ENCODE measurements at regions not wholly inside any gene's neighbourhood (a gene's known extent, or its start where the extent isn't known, plus 50 kb on each side); places are given as distances from the start of the nearest gene placed in this dataset.
"Not testable (repeated sequence)": the region's sequence is repeated elsewhere in the genome, so short reads cannot be mapped to it uniquely, and the experiment has no call there.

- Histone ChIP-seq H3K4me3 (ENCODE audit: insufficient read depth, low read depth, low read length, poor library complexity, severe bottlenecking) (no peak overlapping the region), H3K27ac (ENCODE audit: insufficient read depth, low read length, poor library complexity, severe bottlenecking) (no peak overlapping the region), H3K9me3 (ENCODE audit: control insufficient read depth, low read length) (no peaks in the 10 kb centered on the region), H3K4me1 (ENCODE audit: control insufficient read depth, insufficient read depth, low read length, poor library complexity, severe bottlenecking) (no peaks in the 10 kb centered on the region), H3K36me3 (ENCODE audit: control insufficient read depth, insufficient read depth, low read length) (no peaks in the 10 kb centered on the region), H3K27me3 (replicated peaks; ENCODE audit: control insufficient read depth, insufficient read depth, low read length, poor library complexity, severe bottlenecking) (no peaks in the 10 kb centered on the region)
- DNase-seq, result no peak
These were observed 1745.6 kb upstream of the CELF4 start for GRCh38 chr18:39311111-39311712.

GRCh38 chr18:39308931-39309521, 1743.4 kb upstream of the CELF4 start:
- H3K4me1 ChIP-seq (ENCODE audit: control insufficient read depth, insufficient read depth, low read length, poor library complexity, severe bottlenecking); H3K36me3 ChIP-seq (ENCODE audit: control insufficient read depth, insufficient read depth, low read length): not testable (repeated sequence)

GRCh38 chr18:39305766-39306165, 1740.2 kb upstream of the CELF4 start:
- Histone ChIP-seq H3K9me3 (ENCODE audit: control insufficient read depth, low read length) (no peaks in the 10 kb centered on the region), H3K36me3 (ENCODE audit: control insufficient read depth, insufficient read depth, low read length) (no peaks in the 10 kb centered on the region), H3K4me3 (ENCODE audit: insufficient read depth, low read depth, low read length, poor library complexity, severe bottlenecking) (no peak overlapping the region), H3K27me3 (replicated peaks; ENCODE audit: control insufficient read depth, insufficient read depth, low read length, poor library complexity, severe bottlenecking) (no peaks in the 10 kb centered on the region), H3K4me1 (ENCODE audit: control insufficient read depth, insufficient read depth, low read length, poor library complexity, severe bottlenecking) (no peaks in the 10 kb centered on the region), H3K27ac (ENCODE audit: insufficient read depth, low read length, poor library complexity, severe bottlenecking) (no peak overlapping the region)
- no peak for DNase-seq

More at GRCh38 chr18:39308931-39309521, 1743.4 kb upstream of the CELF4 start:
- H3K9me3 ChIP-seq (ENCODE audit: control insufficient read depth, low read length); H3K27me3 ChIP-seq (replicated peaks; ENCODE audit: control insufficient read depth, insufficient read depth, low read length, poor library complexity, severe bottlenecking); H3K27ac ChIP-seq (ENCODE audit: insufficient read depth, low read length, poor library complexity, severe bottlenecking); DNase-seq; H3K4me3 ChIP-seq (ENCODE audit: insufficient read depth, low read depth, low read length, poor library complexity, severe bottlenecking): not testable (repeated sequence)

GRCh38 chr18:39302481-39302880, 1736.9 kb upstream of the CELF4 start:
- DNase-seq, result no peak
- Histone ChIP-seq H3K4me3 (ENCODE audit: insufficient read depth, low read depth, low read length, poor library complexity, severe bottlenecking) (no peak overlapping the region), H3K36me3 (ENCODE audit: control insufficient read depth, insufficient read depth, low read length) (no peaks in the 10 kb centered on the region), H3K27me3 (replicated peaks; ENCODE audit: control insufficient read depth, insufficient read depth, low read length, poor library complexity, severe bottlenecking) (no peaks in the 10 kb centered on the region), H3K4me1 (ENCODE audit: control insufficient read depth, insufficient read depth, low read length, poor library complexity, severe bottlenecking) (no peaks in the 10 kb centered on the region), H3K27ac (ENCODE audit: insufficient read depth, low read length, poor library complexity, severe bottlenecking) (no peak overlapping the region), H3K9me3 (ENCODE audit: control insufficient read depth, low read length) (no peaks in the 10 kb centered on the region)

DNA sequence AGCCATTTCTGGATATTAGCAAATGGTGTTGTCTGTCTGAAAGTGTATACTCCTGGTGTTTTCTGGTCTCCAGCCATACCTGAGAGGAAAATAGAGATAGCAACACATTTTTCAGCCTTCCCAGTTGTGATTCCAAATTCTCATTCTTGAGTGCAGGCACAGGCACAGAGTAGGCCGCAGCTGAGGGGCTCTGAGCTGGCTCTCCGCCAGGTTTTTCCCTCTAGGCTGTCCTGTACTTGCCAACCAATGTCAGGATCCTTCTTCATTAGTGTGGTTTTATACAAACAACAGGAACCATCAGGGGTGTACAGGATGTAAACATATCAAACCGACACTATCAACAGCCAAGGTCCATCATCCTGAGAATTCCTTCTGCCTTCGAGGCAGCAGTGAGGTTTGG, 1733.6 kb upstream of the CELF4 start:
- Histone ChIP-seq H3K27me3 (replicated peaks; ENCODE audit: control insufficient read depth, insufficient read depth, low read length, poor library complexity, severe bottlenecking) (no peaks in the 10 kb centered on the region), H3K4me1 (ENCODE audit: control insufficient read depth, insufficient read depth, low read length, poor library complexity, severe bottlenecking) (no peaks in the 10 kb centered on the region), H3K27ac (ENCODE audit: insufficient read depth, low read length, poor library complexity, severe bottlenecking) (no peak overlapping the region), H3K4me3 (ENCODE audit: insufficient read depth, low read depth, low read length, poor library complexity, severe bottlenecking) (no peak overlapping the region), H3K9me3 (ENCODE audit: control insufficient read depth, low read length) (no peaks in the 10 kb centered on the region), H3K36me3 (ENCODE audit: control insufficient read depth, insufficient read depth, low read length) (no peaks in the 10 kb centered on the region)
- no peak for DNase-seq

GRCh38 chr18:39297225-39297624, 1731.6 kb upstream of the CELF4 start:
- Histone ChIP-seq H3K4me1 (ENCODE audit: control insufficient read depth, insufficient read depth, low read length, poor library complexity, severe bottlenecking) (no peaks in the 10 kb centered on the region), H3K4me3 (ENCODE audit: insufficient read depth, low read depth, low read length, poor library complexity, severe bottlenecking) (no peak overlapping the region), H3K36me3 (ENCODE audit: control insufficient read depth, insufficient read depth, low read length) (no peaks in the 10 kb centered on the region), H3K9me3 (ENCODE audit: control insufficient read depth, low read length) (no peaks in the 10 kb centered on the region), H3K27ac (ENCODE audit: insufficient read depth, low read length, poor library complexity, severe bottlenecking) (no peak overlapping the region), H3K27me3 (replicated peaks; ENCODE audit: control insufficient read depth, insufficient read depth, low read length, poor library complexity, severe bottlenecking) (no peaks in the 10 kb centered on the region)
- DNase-seq, result no peak

- Histone ChIP-seq H3K4me3 (ENCODE audit: insufficient read depth, low read depth, low read length, poor library complexity, severe bottlenecking) (no peak overlapping the region), H3K36me3 (ENCODE audit: control insufficient read depth, insufficient read depth, low read length) (no peaks in the 10 kb centered on the region), H3K4me1 (ENCODE audit: control insufficient read depth, insufficient read depth, low read length, poor library complexity, severe bottlenecking) (no peaks in the 10 kb centered on the region), H3K9me3 (ENCODE audit: control insufficient read depth, low read length) (no peaks in the 10 kb centered on the region), H3K27ac (ENCODE audit: insufficient read depth, low read length, poor library complexity, severe bottlenecking) (no peak overlapping the region), H3K27me3 (replicated peaks; ENCODE audit: control insufficient read depth, insufficient read depth, low read length, poor library complexity, severe bottlenecking) (no peaks in the 10 kb centered on the region)
- DNase-seq, result no peak
These were observed 1730.8 kb upstream of the CELF4 start for GRCh38 chr18:39296293-39296888.

GRCh38 chr18:39276764-39277163, 1711.2 kb upstream of the CELF4 start:
- H3K4me3 ChIP-seq (ENCODE audit: insufficient read depth, low read depth, low read length, poor library complexity, severe bottlenecking), result no peak overlapping the region
- H3K27me3 ChIP-seq (replicated peaks; ENCODE audit: control insufficient read depth, insufficient read depth, low read length, poor library complexity, severe bottlenecking), result no peaks in the 10 kb centered on the region
- no peaks in the 10 kb centered on the region for H3K4me1 ChIP-seq (ENCODE audit: control insufficient read depth, insufficient read depth, low read length, poor library complexity, severe bottlenecking)
- no peak overlapping the region for H3K27ac ChIP-seq (ENCODE audit: insufficient read depth, low read length, poor library complexity, severe bottlenecking)
- no peak for DNase-seq
- H3K36me3 ChIP-seq (ENCODE audit: control insufficient read depth, insufficient read depth, low read length), result no peaks in the 10 kb centered on the region
- peaks cover 4% of the 10 kb centered on the region for H3K9me3 ChIP-seq (ENCODE audit: control insufficient read depth, low read length)

- Histone ChIP-seq H3K4me3 (ENCODE audit: insufficient read depth, low read depth, low read length, poor library complexity, severe bottlenecking) (no peak overlapping the region), H3K9me3 (ENCODE audit: control insufficient read depth, low read length) (peaks cover 4% of the 10 kb centered on the region), H3K27me3 (replicated peaks; ENCODE audit: control insufficient read depth, insufficient read depth, low read length, poor library complexity, severe bottlenecking) (no peaks in the 10 kb centered on the region), H3K36me3 (ENCODE audit: control insufficient read depth, insufficient read depth, low read length) (no peaks in the 10 kb centered on the region), H3K4me1 (ENCODE audit: control insufficient read depth, insufficient read depth, low read length, poor library complexity, severe bottlenecking) (no peaks in the 10 kb centered on the region), H3K27ac (ENCODE audit: insufficient read depth, low read length, poor library complexity, severe bottlenecking) (no peak overlapping the region)
- no peak for DNase-seq
These were observed 1708.9 kb upstream of the CELF4 start for GRCh38 chr18:39274535-39274934.

- H3K36me3 ChIP-seq (ENCODE audit: control insufficient read depth, insufficient read depth, low read length), result no peaks in the 10 kb centered on the region
- H3K4me3 ChIP-seq (ENCODE audit: insufficient read depth, low read depth, low read length, poor library complexity, severe bottlenecking), result no peak overlapping the region
- H3K27me3 ChIP-seq (replicated peaks; ENCODE audit: control insufficient read depth, insufficient read depth, low read length, poor library complexity, severe bottlenecking), result no peaks in the 10 kb centered on the region
- DNase-seq, result no peak
- no peaks in the 10 kb centered on the region for H3K9me3 ChIP-seq (ENCODE audit: control insufficient read depth, low read length)
- no peaks in the 10 kb centered on the region for H3K4me1 ChIP-seq (ENCODE audit: control insufficient read depth, insufficient read depth, low read length, poor library complexity, severe bottlenecking)
- no peak overlapping the region for H3K27ac ChIP-seq (ENCODE audit: insufficient read depth, low read length, poor library complexity, severe bottlenecking)
These were observed 1706.6 kb upstream of the CELF4 start for GRCh38 chr18:39272230-39272629.

Data from effector memory CD4-positive, alpha-beta T cell (primary cell).